ENCODE measurements at regions not wholly inside any gene's neighbourhood (a gene's known extent, or its start where the extent isn't known, plus 50 kb on each side); places are given as distances from the start of the nearest gene placed in this dataset.
"Not testable (repeated sequence)": the region's sequence is repeated elsewhere in the genome, so short reads cannot be mapped to it uniquely, and the experiment has no call there.

GRCh38 chr2:236459393-236459792 is 110.2 kb upstream of the ACKR3 start:
- no peak overlapping the region for H3K4me3 ChIP-seq (ENCODE audit: low read depth, low read length)
- DNase-seq (ENCODE audit: low read depth) = no peak
- TF ChIP-seq CTCF (conservative IDR thresholded peaks at IDR 0.05; ENCODE audit: low read depth, low read length) = no peak

- no peak for DNase-seq (ENCODE audit: low read depth)
- H3K4me3 ChIP-seq (ENCODE audit: low read depth, low read length) = no peak overlapping the region
- TF ChIP-seq CTCF (conservative IDR thresholded peaks at IDR 0.05; ENCODE audit: low read depth, low read length) = no peak
Measured at GRCh38 chr2:236464140-236464539, 105.5 kb upstream of the ACKR3 start.

GRCh38 chr2:236472720-236473495 is 96.7 kb upstream of the ACKR3 start:
- TF ChIP-seq CTCF (conservative IDR thresholded peaks at IDR 0.05; ENCODE audit: low read depth, low read length) = no peak
- no peak for DNase-seq (ENCODE audit: low read depth)
- H3K4me3 ChIP-seq (ENCODE audit: low read depth, low read length) = no peak overlapping the region

GRCh38 chr2:236473691-236474090 is 95.9 kb upstream of the ACKR3 start:
- TF ChIP-seq CTCF (conservative IDR thresholded peaks at IDR 0.05; ENCODE audit: low read depth, low read length) = no peak
- DNase-seq (ENCODE audit: low read depth) = no peak
- no peak overlapping the region for H3K4me3 ChIP-seq (ENCODE audit: low read depth, low read length)

- DNase-seq (ENCODE audit: low read depth) = no peak
- TF ChIP-seq CTCF (conservative IDR thresholded peaks at IDR 0.05; ENCODE audit: low read depth, low read length) = no peak
- no peak overlapping the region for H3K4me3 ChIP-seq (ENCODE audit: low read depth, low read length)
Measured at GRCh38 chr2:236479814-236480213, 89.8 kb upstream of the ACKR3 start.

- TF ChIP-seq CTCF (conservative IDR thresholded peaks at IDR 0.05; ENCODE audit: low read depth, low read length) = no peak
- no peak overlapping the region for H3K4me3 ChIP-seq (ENCODE audit: low read depth, low read length)
- DNase-seq (ENCODE audit: low read depth) = no peak
Measured at GRCh38 chr2:236483102-236483501, 86.5 kb upstream of the ACKR3 start.

- DNase-seq (ENCODE audit: low read depth) = no peak
- no peak overlapping the region for H3K4me3 ChIP-seq (ENCODE audit: low read depth, low read length)
- TF ChIP-seq CTCF (conservative IDR thresholded peaks at IDR 0.05; ENCODE audit: low read depth, low read length) = no peak
Measured at GRCh38 chr2:236485519-236485918, 84.1 kb upstream of the ACKR3 start.

GRCh38 chr2:236489083-236489482 is 80.5 kb upstream of the ACKR3 start:
- DNase-seq (ENCODE audit: low read depth); H3K4me3 ChIP-seq (ENCODE audit: low read depth, low read length): not testable (repeated sequence)

Data from epithelial cell of proximal tubule (primary cell).